ENCODE measurements at regions not wholly inside any gene's neighbourhood (a gene's known extent, or its start where the extent isn't known, plus 50 kb on each side); places are given as distances from the start of the nearest gene placed in this dataset.

DNA sequence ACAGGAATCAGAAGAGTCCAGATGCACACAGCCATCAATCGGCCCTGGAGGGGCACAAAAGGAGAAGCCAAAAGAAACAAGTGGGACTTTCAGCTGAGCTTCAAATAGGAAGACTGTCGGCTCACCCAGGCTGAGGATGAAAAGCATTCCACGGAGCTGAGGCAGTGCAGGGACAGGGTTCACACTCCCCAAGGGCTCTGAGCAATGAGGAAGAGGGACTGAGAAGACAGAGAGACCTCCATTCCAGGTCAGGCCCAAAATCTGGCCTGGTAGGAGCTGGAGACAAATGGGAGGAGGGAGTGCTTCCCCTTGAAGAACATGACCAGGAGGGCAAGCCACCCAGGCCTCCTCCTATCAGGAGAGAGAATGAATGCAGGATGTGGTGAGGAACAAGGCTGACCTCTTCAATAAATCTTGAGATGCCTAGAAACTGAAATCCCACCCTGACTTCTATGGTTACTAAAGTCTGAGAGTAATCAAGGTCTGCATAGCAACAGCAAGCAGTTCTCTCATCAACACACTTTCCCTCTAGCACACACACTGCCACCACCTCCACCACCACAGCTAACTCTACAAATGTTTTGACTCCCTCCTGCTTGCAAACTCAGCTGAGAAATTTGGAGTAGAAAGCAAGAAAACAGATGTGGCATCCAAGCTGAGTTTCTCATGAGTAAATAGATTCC, 434.4 kb downstream of the TNS1 start:
- peak overlapping the region; percentile 74 for H3K27ac Mint-ChIP-seq
- peaks cover 9% of the 10 kb centered on the region for H3K27me3 Mint-ChIP-seq (ENCODE audit: insufficient read depth)

GRCh38 chr2:217563565-217563964, 439.2 kb downstream of the TNS1 start:
- Mint-ChIP-seq H3K4me3 (no peak overlapping the region), H3K36me3 (ENCODE audit: low read depth) (peaks cover 9% of the 10 kb centered on the region), H3K9me3 (peaks cover 15% of the 10 kb centered on the region), H3K27me3 (ENCODE audit: insufficient read depth) (peaks cover 18% of the 10 kb centered on the region), H3K4me1 (ENCODE audit: low read depth) (peaks cover 7% of the 10 kb centered on the region), H3K27ac (no peak overlapping the region)
- no peak for DNase-seq
- TF ChIP-seq, protein P1, sequence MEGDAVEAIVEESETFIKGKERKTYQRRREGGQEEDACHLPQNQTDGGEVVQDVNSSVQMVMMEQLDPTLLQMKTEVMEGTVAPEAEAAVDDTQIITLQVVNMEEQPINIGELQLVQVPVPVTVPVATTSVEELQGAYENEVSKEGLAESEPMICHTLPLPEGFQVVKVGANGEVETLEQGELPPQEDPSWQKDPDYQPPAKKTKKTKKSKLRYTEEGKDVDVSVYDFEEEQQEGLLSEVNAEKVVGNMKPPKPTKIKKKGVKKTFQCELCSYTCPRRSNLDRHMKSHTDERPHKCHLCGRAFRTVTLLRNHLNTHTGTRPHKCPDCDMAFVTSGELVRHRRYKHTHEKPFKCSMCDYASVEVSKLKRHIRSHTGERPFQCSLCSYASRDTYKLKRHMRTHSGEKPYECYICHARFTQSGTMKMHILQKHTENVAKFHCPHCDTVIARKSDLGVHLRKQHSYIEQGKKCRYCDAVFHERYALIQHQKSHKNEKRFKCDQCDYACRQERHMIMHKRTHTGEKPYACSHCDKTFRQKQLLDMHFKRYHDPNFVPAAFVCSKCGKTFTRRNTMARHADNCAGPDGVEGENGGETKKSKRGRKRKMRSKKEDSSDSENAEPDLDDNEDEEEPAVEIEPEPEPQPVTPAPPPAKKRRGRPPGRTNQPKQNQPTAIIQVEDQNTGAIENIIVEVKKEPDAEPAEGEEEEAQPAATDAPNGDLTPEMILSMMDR (IDR thresholded peaks at IDR 0.05), result no peak

More for the DNA sequence above, 434.4 kb downstream of the TNS1 start:
- H3K9me3 Mint-ChIP-seq, result no peaks in the 10 kb centered on the region
- peaks cover 5% of the 10 kb centered on the region; the same call in 1 of the 2 replicates for H3K36me3 Mint-ChIP-seq (ENCODE audit: low read depth)
- H3K4me3 Mint-ChIP-seq, result no peak overlapping the region
- peak; percentile 18 for DNase-seq
- TF ChIP-seq, protein P1 (IDR thresholded peaks at IDR 0.05), result no peak
- H3K4me1 Mint-ChIP-seq (ENCODE audit: low read depth), result peaks cover 16% of the 10 kb centered on the region

GRCh38 chr2:217562871-217563480, 439.8 kb downstream of the TNS1 start:
- Mint-ChIP-seq H3K4me3 (no peak overlapping the region), H3K4me1 (ENCODE audit: low read depth) (peaks cover 1% of the 10 kb centered on the region), H3K36me3 (ENCODE audit: low read depth) (peaks cover 9% of the 10 kb centered on the region), H3K27ac (no peak overlapping the region), H3K27me3 (ENCODE audit: insufficient read depth) (peaks cover 17% of the 10 kb centered on the region), H3K9me3 (peaks cover 15% of the 10 kb centered on the region)
- no peak for DNase-seq
- TF ChIP-seq, protein P1 (IDR thresholded peaks at IDR 0.05), result no peak

- TF ChIP-seq, protein P1 (IDR thresholded peaks at IDR 0.05), result no peak
- peaks cover 23% of the 10 kb centered on the region for H3K4me1 Mint-ChIP-seq (ENCODE audit: low read depth)
- no peak overlapping the region for H3K4me3 Mint-ChIP-seq
- H3K27me3 Mint-ChIP-seq (ENCODE audit: insufficient read depth), result peaks cover 13% of the 10 kb centered on the region
- H3K36me3 Mint-ChIP-seq (ENCODE audit: low read depth), result peaks cover 9% of the 10 kb centered on the region
- no peak overlapping the region for H3K27ac Mint-ChIP-seq
- no peak for DNase-seq
- H3K9me3 Mint-ChIP-seq, result peaks cover 15% of the 10 kb centered on the region
Observed at GRCh38 chr2:217559084-217559483, 443.7 kb downstream of the TNS1 start.

GRCh38 chr2:217555081-217555876, 447.5 kb downstream of the TNS1 start:
- peak overlapping the region; percentile 59 for H3K27ac Mint-ChIP-seq

More at GRCh38 chr2:217555081-217555876, 447.5 kb downstream of the TNS1 start:
- Mint-ChIP-seq H3K4me3 (peak overlapping the region; percentile 50), H3K9me3 (no peaks in the 10 kb centered on the region), H3K36me3 (ENCODE audit: low read depth) (no peaks in the 10 kb centered on the region), H3K4me1 (ENCODE audit: low read depth) (peaks cover 59% of the 10 kb centered on the region), H3K27me3 (ENCODE audit: insufficient read depth) (peaks cover 4% of the 10 kb centered on the region; the same call in 1 of the 2 replicates)
- DNase-seq, result peak; percentile 28
- TF ChIP-seq, protein P1 (IDR thresholded peaks at IDR 0.05), result no peak

Data from HFFc6 (cell line).